ENCODE measurements at regions not wholly inside any gene's neighbourhood (a gene's known extent, or its start where the extent isn't known, plus 50 kb on each side); places are given as distances from the start of the nearest gene placed in this dataset.

GRCh38 chr3:75076481-75076880, 462.0 kb upstream of the CNTN3 start:
- Mint-ChIP-seq H3K9me3 (ENCODE audit: unreplicated experiment) (no peaks in the 10 kb centered on the region), H3K27me3 (ENCODE audit: unreplicated experiment) (no peaks in the 10 kb centered on the region), H3K4me3 (ENCODE audit: unreplicated experiment) (no peak overlapping the region), H3K36me3 (ENCODE audit: unreplicated experiment) (no peaks in the 10 kb centered on the region), H3K4me1 (ENCODE audit: unreplicated experiment) (no peaks in the 10 kb centered on the region), H3K27ac (ENCODE audit: unreplicated experiment) (no peak overlapping the region)
- DNase-seq (ENCODE audit: extremely low spot score, unreplicated experiment) = no peak
- no peak for TF ChIP-seq CTCF (IDR thresholded peaks at IDR 0.05)

- Mint-ChIP-seq H3K9me3 (ENCODE audit: unreplicated experiment) (no peaks in the 10 kb centered on the region), H3K4me1 (ENCODE audit: unreplicated experiment) (no peaks in the 10 kb centered on the region), H3K4me3 (ENCODE audit: unreplicated experiment) (no peak overlapping the region), H3K27ac (ENCODE audit: unreplicated experiment) (no peak overlapping the region), H3K36me3 (ENCODE audit: unreplicated experiment) (no peaks in the 10 kb centered on the region), H3K27me3 (ENCODE audit: unreplicated experiment) (no peaks in the 10 kb centered on the region)
- TF ChIP-seq CTCF (IDR thresholded peaks at IDR 0.05) = no peak
- DNase-seq (ENCODE audit: extremely low spot score, unreplicated experiment) = no peak
These were observed 463.8 kb upstream of the CNTN3 start for GRCh38 chr3:75078290-75078689.

- H3K4me1 Mint-ChIP-seq (ENCODE audit: unreplicated experiment) = no peaks in the 10 kb centered on the region
- H3K36me3 Mint-ChIP-seq (ENCODE audit: unreplicated experiment) = no peaks in the 10 kb centered on the region
- H3K27me3 Mint-ChIP-seq (ENCODE audit: unreplicated experiment) = no peaks in the 10 kb centered on the region
- H3K9me3 Mint-ChIP-seq (ENCODE audit: unreplicated experiment) = no peaks in the 10 kb centered on the region
- no peak overlapping the region for H3K4me3 Mint-ChIP-seq (ENCODE audit: unreplicated experiment)
- H3K27ac Mint-ChIP-seq (ENCODE audit: unreplicated experiment) = no peak overlapping the region
- no peak for TF ChIP-seq CTCF (IDR thresholded peaks at IDR 0.05)
- no peak for DNase-seq (ENCODE audit: extremely low spot score, unreplicated experiment)
These were observed 468.4 kb upstream of the CNTN3 start for GRCh38 chr3:75082845-75083244.

- TF ChIP-seq CTCF (IDR thresholded peaks at IDR 0.05) = no peak
- Mint-ChIP-seq H3K27ac (ENCODE audit: unreplicated experiment) (no peak overlapping the region), H3K4me1 (ENCODE audit: unreplicated experiment) (no peaks in the 10 kb centered on the region), H3K4me3 (ENCODE audit: unreplicated experiment) (no peak overlapping the region), H3K27me3 (ENCODE audit: unreplicated experiment) (no peaks in the 10 kb centered on the region), H3K36me3 (ENCODE audit: unreplicated experiment) (no peaks in the 10 kb centered on the region), H3K9me3 (ENCODE audit: unreplicated experiment) (peaks cover 8% of the 10 kb centered on the region)
- DNase-seq (ENCODE audit: extremely low spot score, unreplicated experiment) = no peak
These were observed 475.4 kb upstream of the CNTN3 start for GRCh38 chr3:75089841-75090240.

DNA sequence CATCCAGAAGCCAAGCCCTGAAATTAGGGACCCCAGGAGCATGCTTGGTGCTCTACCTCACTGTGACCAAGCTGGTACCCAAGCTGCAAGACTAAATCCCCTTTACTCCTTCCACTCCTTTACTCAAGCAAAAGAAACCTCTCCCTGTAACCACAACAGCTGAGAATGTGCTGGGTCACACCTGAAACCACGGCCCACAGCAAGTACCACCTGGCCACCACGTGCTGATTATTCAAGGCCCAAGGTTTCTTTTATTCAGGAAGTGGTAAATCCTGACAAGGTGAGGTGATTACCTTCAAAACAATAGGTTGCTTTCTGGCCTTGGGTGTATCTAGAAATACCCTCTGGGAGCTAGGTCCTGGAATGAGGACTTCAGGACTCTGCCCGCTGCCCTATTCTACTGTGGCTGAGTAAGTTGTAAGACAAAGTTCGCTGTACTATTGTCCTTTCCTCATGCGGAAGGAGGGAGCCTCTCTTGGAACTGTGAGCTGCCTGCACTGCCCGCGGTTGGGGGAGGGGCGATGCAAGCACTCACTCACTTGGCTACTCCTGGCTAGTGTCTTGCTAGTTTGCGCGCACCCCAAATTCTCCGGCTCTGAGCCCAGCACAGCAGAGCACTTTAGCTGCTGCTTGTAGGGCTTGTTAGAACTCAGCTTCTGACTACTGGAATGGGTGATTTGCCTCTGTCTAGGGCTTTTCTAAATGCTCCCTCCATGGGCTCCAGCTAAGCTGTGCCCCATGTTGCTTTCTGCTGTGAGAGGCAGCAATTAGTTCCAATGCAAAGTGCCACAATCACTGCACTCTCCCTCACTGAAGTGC, 487.1 kb upstream of the CNTN3 start:
- no peak for DNase-seq (ENCODE audit: extremely low spot score, unreplicated experiment)
- Mint-ChIP-seq H3K36me3 (ENCODE audit: unreplicated experiment) (no peaks in the 10 kb centered on the region), H3K27me3 (ENCODE audit: unreplicated experiment) (no peaks in the 10 kb centered on the region), H3K4me3 (ENCODE audit: unreplicated experiment) (no peak overlapping the region), H3K4me1 (ENCODE audit: unreplicated experiment) (no peaks in the 10 kb centered on the region), H3K9me3 (ENCODE audit: unreplicated experiment) (peaks cover 19% of the 10 kb centered on the region), H3K27ac (ENCODE audit: unreplicated experiment) (no peak overlapping the region)
- no peak for TF ChIP-seq CTCF (IDR thresholded peaks at IDR 0.05)

Measured in osteocyte (in vitro differentiated cells).